ENCODE measurements at regions not wholly inside any gene's neighbourhood (a gene's known extent, or its start where the extent isn't known, plus 50 kb on each side); places are given as distances from the start of the nearest gene placed in this dataset.
"Not testable (repeated sequence)": the region's sequence is repeated elsewhere in the genome, so short reads cannot be mapped to it uniquely, and the experiment has no call there.

DNA sequence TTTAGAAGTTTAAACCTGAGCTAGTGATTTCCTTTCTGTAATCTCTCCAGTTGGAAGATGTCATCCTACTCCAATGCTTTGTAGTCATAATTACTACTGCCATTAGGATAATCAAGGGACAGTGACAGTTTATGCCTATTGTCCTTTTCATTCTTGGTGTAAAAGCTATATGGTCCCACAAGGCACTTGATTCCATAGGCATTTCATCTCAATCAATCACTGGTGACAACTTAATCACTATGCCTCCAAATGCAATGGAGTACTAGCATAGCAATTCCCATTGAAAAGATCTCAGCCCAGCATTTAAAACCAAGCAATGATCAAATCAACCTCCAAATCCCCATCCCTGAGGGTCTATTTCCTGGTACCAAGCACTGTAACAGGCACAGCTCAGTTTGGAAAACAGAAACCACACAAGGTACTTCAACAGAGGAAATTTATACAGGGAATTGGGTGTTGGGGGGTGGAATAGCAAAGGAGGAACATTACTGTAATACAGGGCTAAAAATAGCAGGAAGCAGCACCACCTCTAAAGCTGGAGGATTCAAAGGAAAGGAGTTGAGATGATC is 51.0 kb downstream of the FHIP2A start:
- ChIA-PET CTCF (ENCODE audit: unreplicated experiment) (no interaction called here), POLR2A (interaction anchor here (1.1 to 1.2 kb wide), 2 partner anchors 10 to 539 kb away, joined by 3 read pairs; no protein-coding TSS in a partner anchor)
- Histone ChIP-seq H3K9me2 (ENCODE audit: insufficient read depth, low read length) (no peaks in the 10 kb centered on the region), H3K4me3 (ENCODE audit: low read depth, low read length, poor library complexity, severe bottlenecking) (no peak overlapping the region), H3K79me2 (ENCODE audit: insufficient read depth, low read depth, low read length) (no peaks in the 10 kb centered on the region), H4K20me1 (ENCODE audit: insufficient read depth, low read length) (no peaks in the 10 kb centered on the region), H3K9me3 (ENCODE audit: low read length) (no peaks in the 10 kb centered on the region), H3K36me3 (ENCODE audit: insufficient read depth, low read length) (no peaks in the 10 kb centered on the region), H3K4me2 (ENCODE audit: low read length) (no peak overlapping the region), H2AFZ (ENCODE audit: low read length) (no peak overlapping the region), H3K4me1 (ENCODE audit: insufficient read depth, low read length, poor library complexity, severe bottlenecking) (no peaks in the 10 kb centered on the region), H3K27ac (ENCODE audit: low read depth, low read length, poor library complexity, severe bottlenecking) (no peak overlapping the region)
- intact Hi-C loops (cut with micrococcal nuclease; ENCODE audit: unreplicated experiment), result loop anchor here (10.0 kb wide), 1 partner anchor 182 kb away; no protein-coding TSS in a partner anchor
- no TSS peak for BruUV-seq (replicated peaks)
- no peak for TF ChIP-seq EZH2phosphoT487 (IDR thresholded peaks at IDR 0.05; ENCODE audit: borderline replicate concordance, low read depth, low read length)
- no peak for DNase-seq (ENCODE audit: low spot score)

GRCh38 chr10:114874827-114875411 is 53.3 kb downstream of the FHIP2A start:
- BruUV-seq (replicated peaks), result no TSS peak
- no peaks in the 10 kb centered on the region for H3K9me2 ChIP-seq (ENCODE audit: insufficient read depth, low read length)
- H3K9me3 ChIP-seq (ENCODE audit: low read length), result no peaks in the 10 kb centered on the region
- no peak overlapping the region for H3K4me2 ChIP-seq (ENCODE audit: low read length)
- DNase-seq (ENCODE audit: low spot score), result no peak
- TF ChIP-seq, protein P1, sequence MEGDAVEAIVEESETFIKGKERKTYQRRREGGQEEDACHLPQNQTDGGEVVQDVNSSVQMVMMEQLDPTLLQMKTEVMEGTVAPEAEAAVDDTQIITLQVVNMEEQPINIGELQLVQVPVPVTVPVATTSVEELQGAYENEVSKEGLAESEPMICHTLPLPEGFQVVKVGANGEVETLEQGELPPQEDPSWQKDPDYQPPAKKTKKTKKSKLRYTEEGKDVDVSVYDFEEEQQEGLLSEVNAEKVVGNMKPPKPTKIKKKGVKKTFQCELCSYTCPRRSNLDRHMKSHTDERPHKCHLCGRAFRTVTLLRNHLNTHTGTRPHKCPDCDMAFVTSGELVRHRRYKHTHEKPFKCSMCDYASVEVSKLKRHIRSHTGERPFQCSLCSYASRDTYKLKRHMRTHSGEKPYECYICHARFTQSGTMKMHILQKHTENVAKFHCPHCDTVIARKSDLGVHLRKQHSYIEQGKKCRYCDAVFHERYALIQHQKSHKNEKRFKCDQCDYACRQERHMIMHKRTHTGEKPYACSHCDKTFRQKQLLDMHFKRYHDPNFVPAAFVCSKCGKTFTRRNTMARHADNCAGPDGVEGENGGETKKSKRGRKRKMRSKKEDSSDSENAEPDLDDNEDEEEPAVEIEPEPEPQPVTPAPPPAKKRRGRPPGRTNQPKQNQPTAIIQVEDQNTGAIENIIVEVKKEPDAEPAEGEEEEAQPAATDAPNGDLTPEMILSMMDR (conservative IDR thresholded peaks at IDR 0.05; ENCODE audit: low read length), result no peak
- TF ChIP-seq EZH2phosphoT487 (IDR thresholded peaks at IDR 0.05; ENCODE audit: borderline replicate concordance, low read depth, low read length), result no peak
- H2AFZ ChIP-seq (ENCODE audit: low read length), result no peak overlapping the region
- POLR2A ChIA-PET, result interaction anchor here (0.6 kb wide), 1 partner anchor 228 kb away, joined by 3 read pairs; no protein-coding TSS in a partner anchor
- no peaks in the 10 kb centered on the region for H3K36me3 ChIP-seq (ENCODE audit: insufficient read depth, low read length)
- no peaks in the 10 kb centered on the region for H3K4me1 ChIP-seq (ENCODE audit: insufficient read depth, low read length, poor library complexity, severe bottlenecking)
- H3K4me3 ChIP-seq (ENCODE audit: low read depth, low read length, poor library complexity, severe bottlenecking), result no peak overlapping the region
- H3K27ac ChIP-seq (ENCODE audit: low read depth, low read length, poor library complexity, severe bottlenecking), result no peak overlapping the region
- H3K79me2 ChIP-seq (ENCODE audit: insufficient read depth, low read depth, low read length), result no peaks in the 10 kb centered on the region
- no peaks in the 10 kb centered on the region for H4K20me1 ChIP-seq (ENCODE audit: insufficient read depth, low read length)
- CTCF ChIA-PET (ENCODE audit: unreplicated experiment), result no interaction called here
- intact Hi-C loops (cut with micrococcal nuclease; ENCODE audit: unreplicated experiment), result loop anchor here (5.0 to 10.0 kb wide), 3 partner anchors 53 to 542 kb away; partner anchors contain the start of gene FHIP2A

DNA sequence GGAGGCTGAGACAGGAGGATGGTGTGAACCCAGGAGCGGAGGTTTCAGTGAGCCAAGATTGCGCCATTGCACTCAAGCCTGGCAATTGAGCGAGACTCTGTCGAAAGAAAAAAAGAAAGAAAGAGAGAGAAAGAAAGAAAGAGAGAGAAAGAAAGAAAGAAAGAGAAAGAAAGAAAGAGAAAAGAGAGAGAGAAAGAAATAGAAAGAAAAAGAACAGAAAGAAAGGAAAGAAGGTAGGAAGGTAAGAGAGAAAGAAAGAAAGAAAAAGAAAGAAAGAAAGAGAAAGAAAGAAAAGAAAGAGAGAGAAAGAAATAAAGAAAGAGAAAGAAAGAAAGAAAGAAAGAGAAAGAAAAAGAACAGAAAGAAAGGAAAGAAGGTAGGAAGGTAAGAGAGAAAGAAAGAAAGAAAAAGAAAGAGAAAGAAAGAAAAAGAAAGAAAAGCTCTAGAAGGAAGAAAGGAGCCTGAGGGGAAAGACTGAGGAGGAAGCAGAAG is 54.1 kb downstream of the FHIP2A start:
- H3K9me2 ChIP-seq (ENCODE audit: insufficient read depth, low read length); BruUV-seq (replicated peaks); DNase-seq (ENCODE audit: low spot score); H3K27ac ChIP-seq (ENCODE audit: low read depth, low read length, poor library complexity, severe bottlenecking); CTCF ChIA-PET (ENCODE audit: unreplicated experiment); H3K9me3 ChIP-seq (ENCODE audit: low read length); H4K20me1 ChIP-seq (ENCODE audit: insufficient read depth, low read length); H3K4me3 ChIP-seq (ENCODE audit: low read depth, low read length, poor library complexity, severe bottlenecking); H3K79me2 ChIP-seq (ENCODE audit: insufficient read depth, low read depth, low read length); H2AFZ ChIP-seq (ENCODE audit: low read length); H3K36me3 ChIP-seq (ENCODE audit: insufficient read depth, low read length); H3K4me1 ChIP-seq (ENCODE audit: insufficient read depth, low read length, poor library complexity, severe bottlenecking); H3K4me2 ChIP-seq (ENCODE audit: low read length): not testable (repeated sequence)
- intact Hi-C loops (cut with micrococcal nuclease; ENCODE audit: unreplicated experiment), result loop anchor here (2.0 to 10.0 kb wide), 4 partner anchors 53 to 542 kb away; partner anchors contain the start of gene FHIP2A
- POLR2A ChIA-PET, result interaction anchor here (0.6 kb wide), 1 partner anchor 228 kb away, joined by 3 read pairs; no protein-coding TSS in a partner anchor
